DND-41 (cell line): ENCODE measurements at regions not wholly inside any gene's neighbourhood (a gene's known extent, or its start where the extent isn't known, plus 50 kb on each side); places are given as distances from the start of the nearest gene placed in this dataset.
"Not testable (repeated sequence)": the region's sequence is repeated elsewhere in the genome, so short reads cannot be mapped to it uniquely, and the experiment has no call there.

ENCODE experiments used
- ATAC-seq: fragments of 200-7000 bp; cut with Tn5 transposase; 3 replicates; pipeline ENCODE4 v1.9.1; 2021; ENCODE audit warnings: low read depth; ENCODE audit not compliant: insufficient read depth
- DNase-seq: peaks from one replicate; pipeline ENCODE4 v3.0.0-alpha.2; 2020
- H2AFZ ChIP-seq: 2 replicates; pipeline ENCODE4 v1.6.0; 2012; ENCODE audit warnings: low read depth, low read length
- H3K27ac ChIP-seq: 2 replicates; pipeline ENCODE4 v1.5.1; 2012; ENCODE audit warnings: low read length, inconsistent platforms
- H3K27me3 ChIP-seq: fragments of 200-600 bp; sonication (generic); 2 replicates; pipeline ENCODE4 v1.6.0; 2012; ENCODE audit warnings: low read length, mild to moderate bottlenecking, inconsistent platforms; ENCODE audit not compliant: insufficient read depth, poor library complexity
- H3K36me3 ChIP-seq: 2 replicates; pipeline ENCODE4 v1.5.1; 2012; ENCODE audit warnings: low read length, inconsistent platforms; ENCODE audit not compliant: insufficient read depth
- H3K4me1 ChIP-seq: 2 replicates; pipeline ENCODE4 v1.5.1; 2012; ENCODE audit warnings: mild to moderate bottlenecking, low read length; ENCODE audit not compliant: insufficient read depth
- H3K4me2 ChIP-seq: 2 replicates; pipeline ENCODE4 v1.6.0; 2012; ENCODE audit warnings: mild to moderate bottlenecking, moderate library complexity, low read length, inconsistent platforms; ENCODE audit not compliant: insufficient read depth
- H3K4me3 ChIP-seq, 2 experiments: fragments of 200-600 bp in 1 of 2; shearing (Covaris generic) in 1 of 2; 2 replicates each; pipeline ENCODE4 v1.5.1; 2012 to 2016; ENCODE audit warnings: inconsistent platforms in 2 of 2, low read length in 2 of 2, mild to moderate bottlenecking in 2 of 2, low read depth in 1 of 2, moderate library complexity in 1 of 2
- H3K79me2 ChIP-seq: 2 replicates; pipeline ENCODE4 v1.6.0; 2012; ENCODE audit warnings: low read length, inconsistent platforms; ENCODE audit not compliant: insufficient read depth
- H3K9ac ChIP-seq: 2 replicates; pipeline ENCODE4 v1.6.0; 2012; ENCODE audit warnings: low read depth, mild to moderate bottlenecking, inconsistent platforms, low read length, moderate library complexity
- H3K9me3 ChIP-seq: 2 replicates; pipeline ENCODE4 v1.5.1; 2012; ENCODE audit warnings: low read length, moderate library complexity, mild to moderate bottlenecking, inconsistent platforms; ENCODE audit not compliant: insufficient read depth, severe bottlenecking
- H4K20me1 ChIP-seq: 2 replicates; pipeline ENCODE4 v1.6.0; 2012; ENCODE audit warnings: low read length; ENCODE audit not compliant: insufficient read depth
- EZH2 ChIP-seq: IDR thresholded peaks from 3 replicates; pipeline ENCODE4 v1.6.1; 2012; ENCODE audit warnings: borderline replicate concordance, low read depth, mild to moderate bottlenecking, moderate library complexity, low read length, inconsistent platforms; ENCODE audit not compliant: severe bottlenecking
- TF ChIP-seq, protein P1 (sequence below): IDR thresholded peaks from 2 replicates; pipeline ENCODE4 v1.5.1; 2012; ENCODE audit warnings: borderline replicate concordance, low read length, moderate library complexity, mild to moderate bottlenecking; ENCODE audit not compliant: poor library complexity, severe bottlenecking; ENCODE audit errors: extremely low read depth

DNA sequence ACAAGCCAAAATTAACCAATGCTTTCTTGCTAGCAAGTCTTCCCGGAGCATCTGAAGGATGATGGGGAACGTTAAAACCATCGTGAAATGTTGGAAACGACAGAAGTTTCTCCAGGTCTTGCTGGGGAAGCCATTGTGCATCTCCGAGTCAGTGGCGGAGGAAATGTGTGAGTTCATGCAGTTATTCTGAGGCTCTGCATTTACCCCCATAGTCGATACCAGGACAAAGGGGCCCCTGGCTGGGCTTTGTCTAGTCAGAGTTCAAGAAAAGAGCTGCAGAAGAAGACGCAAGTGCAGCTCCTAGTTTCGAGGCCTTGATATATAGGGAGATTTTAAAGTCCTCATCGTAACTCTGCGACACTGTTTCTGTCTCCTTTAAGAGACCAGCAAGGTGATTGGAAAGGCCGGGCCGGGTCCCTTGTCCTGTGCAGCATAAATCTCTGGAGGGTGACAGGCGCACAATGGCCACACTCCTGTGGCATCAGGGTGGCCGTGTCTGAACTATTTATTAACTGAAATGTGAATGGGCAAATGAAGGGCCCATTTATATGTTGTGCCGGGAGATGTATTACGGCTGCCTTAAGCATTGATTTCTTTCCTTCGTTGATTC is 172.0 kb downstream of the TEX29 start:
- Histone ChIP-seq H3K4me3 (no peak overlapping the region), H2AFZ (no peak overlapping the region), H3K9me3 (peaks cover 4% of the 10 kb centered on the region), H3K79me2 (no peaks in the 10 kb centered on the region), H3K27ac (no peak overlapping the region), H3K4me1 (no peaks in the 10 kb centered on the region), H3K9ac (no peak overlapping the region), H3K27me3 (no peaks in the 10 kb centered on the region), H3K36me3 (no peaks in the 10 kb centered on the region), H3K4me2 (no peak overlapping the region), H4K20me1 (no peaks in the 10 kb centered on the region)
- ATAC-seq (no peak), DNase-seq (no peak)
- TF ChIP-seq, protein P1, sequence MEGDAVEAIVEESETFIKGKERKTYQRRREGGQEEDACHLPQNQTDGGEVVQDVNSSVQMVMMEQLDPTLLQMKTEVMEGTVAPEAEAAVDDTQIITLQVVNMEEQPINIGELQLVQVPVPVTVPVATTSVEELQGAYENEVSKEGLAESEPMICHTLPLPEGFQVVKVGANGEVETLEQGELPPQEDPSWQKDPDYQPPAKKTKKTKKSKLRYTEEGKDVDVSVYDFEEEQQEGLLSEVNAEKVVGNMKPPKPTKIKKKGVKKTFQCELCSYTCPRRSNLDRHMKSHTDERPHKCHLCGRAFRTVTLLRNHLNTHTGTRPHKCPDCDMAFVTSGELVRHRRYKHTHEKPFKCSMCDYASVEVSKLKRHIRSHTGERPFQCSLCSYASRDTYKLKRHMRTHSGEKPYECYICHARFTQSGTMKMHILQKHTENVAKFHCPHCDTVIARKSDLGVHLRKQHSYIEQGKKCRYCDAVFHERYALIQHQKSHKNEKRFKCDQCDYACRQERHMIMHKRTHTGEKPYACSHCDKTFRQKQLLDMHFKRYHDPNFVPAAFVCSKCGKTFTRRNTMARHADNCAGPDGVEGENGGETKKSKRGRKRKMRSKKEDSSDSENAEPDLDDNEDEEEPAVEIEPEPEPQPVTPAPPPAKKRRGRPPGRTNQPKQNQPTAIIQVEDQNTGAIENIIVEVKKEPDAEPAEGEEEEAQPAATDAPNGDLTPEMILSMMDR, result no peak
- TF ChIP-seq EZH2, result no peak

DNA sequence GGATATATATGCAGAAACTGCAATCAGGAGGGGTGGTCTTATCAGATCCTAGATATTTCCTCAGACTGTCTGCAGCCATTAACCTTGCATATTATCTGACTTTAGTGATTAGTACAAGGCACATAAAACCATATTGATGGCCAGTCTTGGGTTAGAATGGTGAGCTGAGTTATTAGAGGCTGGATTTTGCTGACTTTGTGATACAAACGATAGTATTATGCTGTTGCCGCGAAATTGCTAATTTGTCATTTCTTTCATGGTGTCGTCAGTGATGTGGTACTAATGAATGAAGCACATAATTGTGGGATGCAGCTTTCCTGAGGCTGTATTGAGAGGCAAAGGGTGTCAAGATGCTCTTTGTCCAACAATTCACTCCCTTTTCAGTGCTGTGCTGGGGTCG is 172.5 kb downstream of the TEX29 start:
- Histone ChIP-seq H3K79me2 (no peaks in the 10 kb centered on the region), H4K20me1 (no peaks in the 10 kb centered on the region), H3K27me3 (no peaks in the 10 kb centered on the region), H3K4me1 (no peaks in the 10 kb centered on the region), H3K36me3 (no peaks in the 10 kb centered on the region), H3K9ac (no peak overlapping the region), H3K9me3 (no peaks in the 10 kb centered on the region), H2AFZ (no peak overlapping the region), H3K4me3 (no peak overlapping the region), H3K27ac (no peak overlapping the region), H3K4me2 (no peak overlapping the region)
- DNase-seq, result no peak
- no peak for ATAC-seq
- TF ChIP-seq, protein P1, result no peak
- TF ChIP-seq EZH2, result no peak

DNA sequence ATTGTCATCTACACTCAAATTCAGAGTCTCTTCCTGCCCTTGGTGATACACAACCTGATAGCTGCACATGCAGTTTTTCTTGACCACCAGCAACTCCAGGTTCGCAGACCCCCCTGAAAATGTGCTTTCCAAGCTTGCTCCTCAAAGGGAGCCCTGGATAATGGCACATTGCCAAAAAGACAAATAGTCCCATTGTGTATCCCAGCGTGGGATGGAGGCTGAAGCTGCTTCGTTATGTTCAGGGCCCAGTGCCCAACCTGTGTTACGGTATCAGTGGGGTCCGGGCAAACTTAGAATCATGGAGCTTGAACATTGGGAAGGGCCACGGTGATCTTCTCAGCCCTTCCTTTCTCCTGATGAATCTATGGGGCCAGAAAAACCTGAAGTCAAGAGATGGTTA is 173.0 kb downstream of the TEX29 start:
- Histone ChIP-seq H3K27ac (no peak overlapping the region), H3K4me3 (no peak overlapping the region), H3K9me3 (no peaks in the 10 kb centered on the region), H4K20me1 (no peaks in the 10 kb centered on the region), H3K27me3 (no peaks in the 10 kb centered on the region), H3K36me3 (no peaks in the 10 kb centered on the region), H2AFZ (no peak overlapping the region), H3K4me1 (no peaks in the 10 kb centered on the region), H3K4me2 (no peak overlapping the region), H3K79me2 (no peaks in the 10 kb centered on the region), H3K9ac (no peak overlapping the region)
- TF ChIP-seq, protein P1, result no peak
- no peak for TF ChIP-seq EZH2
- no peak for DNase-seq
- ATAC-seq, result no peak

DNA sequence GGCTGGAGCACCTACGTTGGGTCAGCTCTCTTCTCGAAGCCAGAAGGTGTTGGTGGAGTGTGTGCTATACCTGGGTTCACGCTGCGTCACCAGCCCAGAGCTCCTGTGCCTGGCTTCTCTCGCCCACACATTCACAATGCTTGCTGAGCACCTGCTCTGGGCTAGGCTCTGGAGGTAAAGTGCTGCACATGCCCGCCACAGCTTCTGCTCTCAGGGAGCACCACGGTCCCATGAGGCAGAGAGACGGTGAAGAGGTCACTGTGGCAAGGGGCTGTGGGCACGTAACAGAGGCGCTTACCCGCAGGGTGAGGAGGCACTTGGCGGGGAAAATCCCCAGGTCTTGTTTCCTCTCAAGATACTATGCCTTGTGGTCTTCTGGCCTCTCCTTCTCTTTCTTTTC is 174.2 kb downstream of the TEX29 start:
- Histone ChIP-seq H3K4me1 (no peaks in the 10 kb centered on the region), H4K20me1 (no peaks in the 10 kb centered on the region), H3K27me3 (no peaks in the 10 kb centered on the region), H3K79me2 (no peaks in the 10 kb centered on the region), H3K9me3 (no peaks in the 10 kb centered on the region), H3K27ac (no peak overlapping the region), H3K4me2 (no peak overlapping the region), H2AFZ (no peak overlapping the region), H3K36me3 (no peaks in the 10 kb centered on the region), H3K9ac (no peak overlapping the region), H3K4me3 (no peak overlapping the region)
- TF ChIP-seq EZH2, result no peak
- TF ChIP-seq, protein P1, result no peak
- DNase-seq (no peak), ATAC-seq (no peak)

DNA sequence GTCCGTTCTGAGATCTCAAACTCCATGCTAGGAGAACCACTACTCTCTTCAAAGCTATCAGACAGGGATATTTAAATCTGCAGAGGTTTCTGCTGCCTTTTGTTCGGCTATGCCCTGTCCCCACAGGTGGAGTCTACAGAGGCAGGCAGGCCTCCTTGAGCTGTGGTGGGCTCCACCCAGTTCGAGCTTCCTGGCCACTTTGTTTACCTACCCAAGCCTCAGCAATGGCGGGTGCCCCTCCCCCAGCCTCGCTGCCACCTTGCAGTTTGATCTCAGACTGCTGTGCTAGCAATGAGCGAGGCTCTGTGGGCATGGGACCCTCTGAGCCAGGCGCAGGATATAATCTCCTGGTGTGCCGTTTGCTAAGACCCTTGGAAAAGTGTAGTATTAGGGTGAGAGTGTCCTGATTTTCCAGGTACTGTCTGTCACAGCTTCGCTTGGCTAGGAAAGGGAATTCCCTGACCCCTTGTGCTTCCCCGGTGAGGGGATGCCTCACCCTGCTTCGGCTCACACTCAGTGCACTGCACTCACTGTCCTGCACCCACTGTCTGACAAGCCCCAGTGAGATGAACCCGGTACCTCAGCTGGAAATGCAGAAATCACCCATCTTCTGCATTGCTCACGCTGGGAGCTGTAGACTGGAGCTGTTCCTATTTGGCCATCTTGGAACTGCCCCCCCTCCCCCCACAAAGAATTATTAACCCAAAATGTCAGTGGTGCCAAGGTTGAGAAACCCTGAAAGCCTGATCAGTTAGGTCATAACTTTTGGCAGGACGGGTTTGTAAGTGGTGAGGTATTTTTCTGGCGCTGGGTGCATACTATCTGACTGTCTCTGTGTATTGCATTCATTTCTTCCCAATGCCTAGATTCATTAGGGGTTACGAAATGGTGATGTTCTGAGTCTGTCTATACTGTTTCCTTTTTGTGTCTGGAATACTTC is 181.4 kb downstream of the TEX29 start:
- not testable (repeated sequence) for H3K9ac ChIP-seq, H3K4me2 ChIP-seq, H2AFZ ChIP-seq, H3K79me2 ChIP-seq, H3K27me3 ChIP-seq, H3K36me3 ChIP-seq, H3K27ac ChIP-seq, H3K4me3 ChIP-seq, ATAC-seq, H4K20me1 ChIP-seq, H3K9me3 ChIP-seq, DNase-seq, H3K4me1 ChIP-seq
